PFSK-1 (cell line): ENCODE measurements at regions not wholly inside any gene's neighbourhood (a gene's known extent, or its start where the extent isn't known, plus 50 kb on each side); places are given as distances from the start of the nearest gene placed in this dataset.

Experiments
- FOXP2 ChIP-seq: optimal IDR thresholded peaks from 2 replicates; pipeline ENCODE3; 2011; ENCODE audit warnings: borderline replicate concordance, control low read depth, inconsistent platforms; ENCODE audit not compliant: insufficient read depth; ENCODE audit errors: extremely low read length, extremely low read depth
- POLR2AphosphoS5 ChIP-seq: IDR thresholded peaks from 2 replicates; pipeline ENCODE4 v1.6.1; 2012; ENCODE audit warnings: low read depth, mild to moderate bottlenecking, control low read depth, low read length, moderate library complexity
- SIN3A ChIP-seq: IDR thresholded peaks from 2 replicates; pipeline ENCODE4 v1.6.1; 2012; ENCODE audit warnings: mild to moderate bottlenecking, low read length, moderate library complexity, borderline replicate concordance; ENCODE audit not compliant: insufficient read depth
- TAF1 ChIP-seq: IDR thresholded peaks from 2 replicates; pipeline ENCODE4 v1.6.1; 2012; ENCODE audit warnings: low read length, control low read depth, borderline replicate concordance; ENCODE audit not compliant: insufficient read depth
- TF ChIP-seq, protein P1 (sequence below), 2 experiments: IDR thresholded peaks; 2 replicates each; pipeline versions ENCODE4 v1.6.1 to v1.8.0; 2011 to 2012; ENCODE audit warnings: low read depth in 2 of 2, low read length in 2 of 2, control low read depth in 1 of 2, inconsistent platforms in 1 of 2, mild to moderate bottlenecking in 1 of 2, moderate library complexity in 1 of 2; ENCODE audit not compliant: insufficient read depth in 1 of 2

DNA sequence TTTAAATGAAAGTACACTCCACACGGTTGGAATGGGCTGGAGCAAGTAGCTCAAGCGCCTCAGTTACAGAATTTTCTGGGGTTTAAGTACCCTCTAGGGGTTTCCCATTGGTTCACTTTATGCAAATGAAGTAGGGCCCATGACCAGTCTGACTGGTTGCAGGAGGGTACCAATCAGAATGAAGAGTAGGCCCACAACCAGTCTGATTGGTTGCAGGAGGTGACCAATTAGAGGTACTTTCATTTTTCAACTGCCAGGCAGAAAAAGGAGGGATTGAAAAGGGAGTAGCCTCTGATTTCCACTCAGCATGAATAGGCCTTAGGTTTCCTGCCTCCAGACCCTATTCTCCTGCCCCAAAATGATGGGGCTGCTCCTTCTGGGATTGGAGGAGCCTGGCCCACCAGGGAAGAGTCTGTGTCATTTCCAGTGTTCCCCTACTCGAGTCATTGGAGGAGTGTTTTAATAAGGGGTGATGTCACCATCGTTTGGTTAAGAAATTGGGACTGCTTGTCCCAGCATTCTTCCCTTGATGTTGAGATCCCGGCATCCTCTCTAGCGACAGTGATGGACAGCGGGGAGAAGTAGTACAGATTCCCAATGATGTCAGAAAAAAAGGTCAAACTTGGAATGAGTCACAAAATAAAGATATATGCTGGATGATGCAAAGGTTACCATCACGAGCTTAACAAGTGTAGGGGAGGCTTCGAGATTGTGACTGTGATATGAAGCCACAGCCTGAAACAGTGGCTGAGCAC, 210.4 kb downstream of the SH3BP4 start:
- TF ChIP-seq, protein P1, sequence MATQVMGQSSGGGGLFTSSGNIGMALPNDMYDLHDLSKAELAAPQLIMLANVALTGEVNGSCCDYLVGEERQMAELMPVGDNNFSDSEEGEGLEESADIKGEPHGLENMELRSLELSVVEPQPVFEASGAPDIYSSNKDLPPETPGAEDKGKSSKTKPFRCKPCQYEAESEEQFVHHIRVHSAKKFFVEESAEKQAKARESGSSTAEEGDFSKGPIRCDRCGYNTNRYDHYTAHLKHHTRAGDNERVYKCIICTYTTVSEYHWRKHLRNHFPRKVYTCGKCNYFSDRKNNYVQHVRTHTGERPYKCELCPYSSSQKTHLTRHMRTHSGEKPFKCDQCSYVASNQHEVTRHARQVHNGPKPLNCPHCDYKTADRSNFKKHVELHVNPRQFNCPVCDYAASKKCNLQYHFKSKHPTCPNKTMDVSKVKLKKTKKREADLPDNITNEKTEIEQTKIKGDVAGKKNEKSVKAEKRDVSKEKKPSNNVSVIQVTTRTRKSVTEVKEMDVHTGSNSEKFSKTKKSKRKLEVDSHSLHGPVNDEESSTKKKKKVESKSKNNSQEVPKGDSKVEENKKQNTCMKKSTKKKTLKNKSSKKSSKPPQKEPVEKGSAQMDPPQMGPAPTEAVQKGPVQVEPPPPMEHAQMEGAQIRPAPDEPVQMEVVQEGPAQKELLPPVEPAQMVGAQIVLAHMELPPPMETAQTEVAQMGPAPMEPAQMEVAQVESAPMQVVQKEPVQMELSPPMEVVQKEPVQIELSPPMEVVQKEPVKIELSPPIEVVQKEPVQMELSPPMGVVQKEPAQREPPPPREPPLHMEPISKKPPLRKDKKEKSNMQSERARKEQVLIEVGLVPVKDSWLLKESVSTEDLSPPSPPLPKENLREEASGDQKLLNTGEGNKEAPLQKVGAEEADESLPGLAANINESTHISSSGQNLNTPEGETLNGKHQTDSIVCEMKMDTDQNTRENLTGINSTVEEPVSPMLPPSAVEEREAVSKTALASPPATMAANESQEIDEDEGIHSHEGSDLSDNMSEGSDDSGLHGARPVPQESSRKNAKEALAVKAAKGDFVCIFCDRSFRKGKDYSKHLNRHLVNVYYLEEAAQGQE (IDR thresholded peaks at IDR 0.05; ENCODE audit: insufficient read depth in 1 of 2, low read depth in 2 of 2, low read length in 2 of 2) = 0 out of 4 replicates have a peak, but pooled peaks of 1 of the 2 experiments have one; percentile 31
- TF ChIP-seq FOXP2 (no peak), TAF1 (peak; percentile 48; the same call in 1 of the 2 replicates), POLR2AphosphoS5 (no peak), SIN3A (no peak)

DNA sequence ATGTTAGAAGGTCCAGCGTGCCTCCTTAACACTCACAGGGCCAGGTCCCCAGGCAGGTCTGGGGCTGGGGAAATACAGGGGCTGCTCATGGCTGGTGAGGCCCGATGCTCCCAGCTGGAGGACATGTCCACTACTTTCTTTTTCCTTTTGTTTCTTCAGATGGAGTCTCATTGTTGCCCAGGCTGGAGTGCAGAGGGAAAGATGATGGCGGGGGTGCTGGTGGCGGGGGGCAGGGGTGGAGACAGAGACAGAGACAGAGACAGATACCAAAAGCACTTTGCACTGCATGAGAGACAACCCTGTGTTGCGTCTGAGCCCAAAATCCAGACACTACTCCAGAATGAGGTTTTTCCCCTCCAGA, 211.0 kb downstream of the SH3BP4 start:
- TF ChIP-seq TAF1 = no peak
- TF ChIP-seq, protein P1 (IDR thresholded peaks at IDR 0.05; ENCODE audit: insufficient read depth in 1 of 2, low read depth in 2 of 2, low read length in 2 of 2) = no peak
- TF ChIP-seq FOXP2 = no peak
- TF ChIP-seq SIN3A = no peak
- TF ChIP-seq POLR2AphosphoS5 = no peak

DNA sequence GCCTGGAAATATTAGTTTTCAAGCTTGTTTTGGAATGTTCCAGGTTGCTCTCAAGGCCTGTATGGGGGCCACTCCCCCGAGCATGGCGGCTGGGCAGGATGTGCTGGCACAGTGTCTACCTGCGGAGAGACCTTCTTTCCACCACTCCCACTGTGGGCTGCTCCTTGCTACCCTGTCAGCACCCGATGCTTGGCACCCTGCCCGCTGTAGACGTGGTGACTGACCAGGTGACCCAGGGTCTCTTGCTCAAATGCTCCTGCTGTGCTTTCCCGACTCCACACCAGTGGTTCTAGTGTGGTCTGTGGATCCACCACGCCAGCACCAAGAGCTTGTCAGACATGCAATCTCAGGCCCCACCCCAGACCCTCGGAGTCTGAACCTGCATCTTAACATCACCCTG, 213.3 kb downstream of the SH3BP4 start:
- TF ChIP-seq POLR2AphosphoS5 (no peak), FOXP2 (no peak), SIN3A (no peak), TAF1 (no peak)
- TF ChIP-seq, protein P1 (IDR thresholded peaks at IDR 0.05; ENCODE audit: insufficient read depth in 1 of 2, low read depth in 2 of 2, low read length in 2 of 2) = no peak

DNA sequence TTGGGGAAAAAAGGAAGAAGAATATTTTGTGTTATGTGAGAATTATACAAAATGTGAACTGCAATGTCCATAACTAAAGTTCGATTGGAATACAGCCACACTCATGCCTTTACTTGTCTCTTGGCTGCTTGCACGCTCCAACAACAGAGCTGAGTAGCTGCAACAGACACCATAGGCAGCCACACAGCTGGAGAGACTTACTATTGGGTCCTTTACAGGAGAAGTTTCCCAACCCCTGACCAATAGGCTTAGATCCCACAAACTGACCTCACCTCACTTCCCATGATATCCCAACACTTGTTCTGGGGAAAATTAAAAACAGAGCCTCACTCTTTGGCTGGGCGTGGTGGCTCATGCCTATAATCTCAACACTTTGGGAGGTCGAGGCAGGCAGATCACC, 213.8 kb downstream of the SH3BP4 start:
- TF ChIP-seq, protein P1 (IDR thresholded peaks at IDR 0.05; ENCODE audit: insufficient read depth in 1 of 2, low read depth in 2 of 2, low read length in 2 of 2) = no peak
- TF ChIP-seq POLR2AphosphoS5 (no peak), SIN3A (no peak), FOXP2 (no peak), TAF1 (no peak)
